Suppressor macrophage treated with lipopolysaccharide for 1 hour (primary cell): ENCODE measurements at regions not wholly inside any gene's neighbourhood (a gene's known extent, or its start where the extent isn't known, plus 50 kb on each side); places are given as distances from the start of the nearest gene placed in this dataset.
"Not testable (repeated sequence)": the region's sequence is repeated elsewhere in the genome, so short reads cannot be mapped to it uniquely, and the experiment has no call there.

Source experiments
- DNase-seq, 3 donors: peaks; one replicate each; pipeline ENCODE4 v3.0.0-alpha.2; 2020 to 2022

DNA sequence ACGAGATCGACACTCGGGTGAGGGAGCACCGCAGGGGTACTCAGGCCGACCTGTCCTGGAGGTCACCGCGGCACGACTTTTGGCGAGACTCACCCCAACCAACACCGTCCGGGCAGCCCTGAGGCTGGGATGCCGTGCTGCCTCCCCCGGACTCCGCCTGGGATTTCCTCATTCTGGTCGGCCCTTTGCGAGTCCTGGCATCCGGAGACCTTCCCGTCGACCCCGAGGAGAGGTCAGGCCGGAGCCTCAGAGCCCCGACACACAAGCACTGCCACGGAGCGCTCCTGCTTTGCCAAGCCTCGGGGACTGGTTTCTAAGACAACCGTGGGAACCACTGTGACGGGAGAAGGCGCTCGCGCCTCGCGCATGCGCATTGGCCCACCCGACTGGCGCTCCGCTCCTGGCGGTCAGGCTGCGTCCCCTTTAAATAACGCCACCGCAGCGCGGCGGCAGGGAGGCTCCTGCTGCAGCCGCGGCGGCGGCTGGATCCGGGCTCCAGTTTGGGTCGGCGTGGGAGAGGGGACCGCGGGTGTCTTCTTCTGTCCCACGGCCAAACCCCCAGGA, 166.4 kb upstream of the ZNF337 start:
- DNase-seq, result peak; percentile 77 to 93 (median 89)

DNA sequence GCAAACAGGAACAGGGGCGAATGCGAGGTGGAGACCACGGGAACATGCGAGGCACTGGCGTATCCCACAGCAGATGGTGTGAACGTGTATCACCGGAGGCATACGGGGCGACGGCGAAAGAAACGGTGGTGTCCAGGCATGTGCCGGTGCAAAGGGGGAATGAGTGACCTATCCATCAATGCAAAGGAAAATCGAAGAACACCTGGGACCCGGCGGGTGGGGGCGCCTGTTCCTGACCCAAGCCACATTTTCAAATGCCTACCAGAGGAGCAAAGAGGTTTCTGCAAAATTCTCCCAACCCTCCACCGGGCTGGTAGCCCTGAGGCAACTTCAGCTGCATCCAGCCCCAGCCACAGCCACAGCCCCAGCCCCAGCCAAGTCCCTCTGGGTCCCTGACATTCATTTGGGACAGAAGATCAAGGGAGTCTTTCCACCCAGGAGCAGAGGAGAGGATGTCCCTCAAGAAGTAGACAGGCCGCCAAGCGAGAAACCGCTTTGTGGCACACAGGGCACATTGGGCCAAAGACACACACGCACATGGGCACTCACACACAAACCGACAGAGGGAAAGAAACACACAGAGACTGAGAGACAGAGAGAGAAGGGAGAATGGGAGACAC, 164.0 kb upstream of the ZNF337 start:
- DNase-seq, result no peak

GRCh38 chr20:25859649-25860530, 163.2 kb upstream of the ZNF337 start:
- peak; percentile 59 to 78 (median 66) for DNase-seq

DNA sequence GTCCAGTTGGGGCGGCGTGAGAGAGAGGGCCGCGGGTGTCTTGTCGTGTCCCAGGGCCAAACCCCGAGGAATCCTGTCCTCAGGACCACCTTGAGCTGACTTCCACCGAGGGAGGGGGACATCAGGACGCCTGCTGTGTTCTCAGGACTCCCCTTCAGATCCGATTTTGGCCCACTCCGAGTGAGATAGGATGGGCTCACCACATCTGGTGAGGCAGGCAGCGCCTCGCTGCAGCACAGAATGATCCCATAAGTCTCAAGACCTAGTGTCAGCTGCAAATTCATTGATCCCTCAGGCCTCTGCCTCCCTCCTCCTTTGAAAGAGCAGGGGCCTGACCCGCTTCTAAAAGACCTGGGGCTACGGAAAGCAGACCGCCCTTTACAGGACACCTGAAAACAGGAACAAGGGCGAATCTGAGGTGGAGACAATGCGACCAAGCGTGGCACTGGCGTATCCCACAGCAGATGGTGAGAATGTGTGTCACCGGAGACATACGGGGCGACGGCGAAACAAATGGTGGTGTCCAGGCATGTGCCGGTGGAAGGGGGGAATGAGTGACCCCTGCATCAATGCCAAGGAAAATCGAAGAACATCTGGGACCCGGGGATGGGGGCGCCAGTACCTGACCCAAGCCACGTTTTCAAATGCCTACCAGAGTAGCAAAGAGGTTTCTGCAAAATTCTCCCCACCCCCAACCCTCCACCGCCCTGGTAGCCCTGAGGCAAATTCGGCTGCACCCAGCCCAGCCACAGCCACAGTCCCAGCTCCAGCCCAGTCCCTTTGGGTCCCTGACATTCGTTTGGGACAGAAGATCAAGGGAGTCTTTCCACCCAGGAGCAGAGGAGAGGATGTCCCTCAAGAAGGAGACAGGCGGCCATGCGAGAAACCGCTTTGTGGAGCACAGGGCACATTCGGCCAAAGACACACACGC, 162.1 kb upstream of the ZNF337 start:
- no peak for DNase-seq

DNA sequence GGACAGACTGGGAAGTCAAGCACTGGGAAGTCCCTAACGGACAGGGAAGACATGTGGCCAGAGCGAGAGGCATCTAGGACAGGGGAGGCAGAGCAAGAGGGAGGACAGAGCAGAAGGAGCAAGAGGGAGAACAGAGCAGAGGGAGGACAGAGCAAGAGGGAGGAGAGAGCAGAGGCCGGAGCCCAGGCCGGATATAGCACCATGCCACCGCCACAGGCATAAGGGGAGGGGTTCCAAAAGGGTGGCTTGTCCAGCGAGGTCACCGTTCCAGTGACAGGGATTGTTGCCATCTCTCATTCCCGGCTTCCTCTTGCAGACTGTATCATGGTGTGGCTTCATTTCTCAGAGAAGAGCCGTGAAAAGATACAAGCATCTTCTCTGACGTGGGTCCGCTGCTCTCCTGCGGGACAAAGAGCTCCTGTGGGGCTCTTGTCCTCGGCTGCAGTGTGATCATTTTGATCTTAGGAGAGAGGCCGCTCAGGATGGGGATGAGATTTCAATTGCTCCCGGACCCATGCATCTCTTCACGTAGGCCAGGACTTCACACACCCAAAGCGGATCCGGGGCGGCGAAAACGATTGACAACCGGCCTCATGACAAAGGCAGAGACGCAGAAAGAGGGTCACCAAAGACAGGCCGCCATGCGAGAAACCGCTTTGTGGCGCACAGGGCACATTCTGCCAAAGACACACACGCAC, 160.6 kb upstream of the ZNF337 start:
- not testable (repeated sequence) for DNase-seq

DNA sequence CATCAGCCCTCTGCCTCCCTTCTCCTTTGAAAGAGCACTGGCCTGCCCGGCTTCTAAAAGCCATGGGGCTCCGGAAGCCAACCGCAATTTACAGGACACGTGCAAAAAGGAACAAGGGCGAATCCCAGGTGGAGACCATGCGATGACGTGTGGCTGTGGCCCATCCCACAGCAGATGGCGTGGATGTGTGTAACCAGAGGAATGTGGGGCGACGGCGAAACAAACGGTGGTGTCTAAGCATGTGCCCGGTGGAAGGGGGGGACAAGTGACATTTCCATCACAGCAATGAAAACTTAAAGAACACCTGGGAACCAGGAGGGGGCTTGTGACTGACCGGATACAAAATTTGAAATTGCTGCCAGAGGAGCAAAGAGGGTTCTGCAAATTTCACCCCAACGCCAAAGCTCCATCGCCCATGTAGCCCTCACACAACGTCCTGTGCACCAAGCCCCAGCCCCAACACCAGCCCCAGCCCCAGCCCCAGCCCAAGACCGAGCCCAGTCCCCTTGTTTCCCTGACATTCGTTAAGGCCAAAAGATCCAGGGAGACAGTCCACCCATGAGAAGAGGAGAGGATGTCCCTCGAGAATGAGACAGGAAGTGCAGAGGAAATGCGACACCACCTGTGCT, 159.7 kb upstream of the ZNF337 start:
- DNase-seq, result no peak

- not testable (repeated sequence) for DNase-seq
Measured at GRCh38 chr20:25855451-25856156, 159.0 kb upstream of the ZNF337 start.

DNA sequence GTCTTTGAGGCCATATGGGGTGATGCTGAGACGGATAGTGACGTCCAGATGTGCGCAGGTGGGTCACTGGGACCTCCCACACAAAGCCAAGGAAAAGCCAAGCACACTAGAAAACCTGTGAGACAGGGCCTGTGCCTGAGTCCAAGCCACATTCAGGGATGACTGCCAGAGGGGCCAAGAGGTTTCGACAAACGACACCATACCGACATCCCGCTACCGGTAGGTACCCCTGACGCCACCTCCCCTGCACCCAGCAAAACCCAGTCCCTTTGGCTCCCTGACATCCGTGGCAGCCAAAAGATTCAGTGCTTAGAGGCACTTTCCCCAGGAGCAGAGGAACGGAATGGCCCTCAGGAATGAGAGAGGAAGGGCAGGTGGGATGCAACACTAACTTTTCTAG, 158.0 kb upstream of the ZNF337 start:
- not testable (repeated sequence) for DNase-seq

- peak; percentile 53 to 87 (median 83) for DNase-seq
Measured at GRCh38 chr20:25853718-25854388, 157.2 kb upstream of the ZNF337 start.

- DNase-seq, result not testable (repeated sequence)
Measured at GRCh38 chr20:25852968-25853717, 156.5 kb upstream of the ZNF337 start.

DNA sequence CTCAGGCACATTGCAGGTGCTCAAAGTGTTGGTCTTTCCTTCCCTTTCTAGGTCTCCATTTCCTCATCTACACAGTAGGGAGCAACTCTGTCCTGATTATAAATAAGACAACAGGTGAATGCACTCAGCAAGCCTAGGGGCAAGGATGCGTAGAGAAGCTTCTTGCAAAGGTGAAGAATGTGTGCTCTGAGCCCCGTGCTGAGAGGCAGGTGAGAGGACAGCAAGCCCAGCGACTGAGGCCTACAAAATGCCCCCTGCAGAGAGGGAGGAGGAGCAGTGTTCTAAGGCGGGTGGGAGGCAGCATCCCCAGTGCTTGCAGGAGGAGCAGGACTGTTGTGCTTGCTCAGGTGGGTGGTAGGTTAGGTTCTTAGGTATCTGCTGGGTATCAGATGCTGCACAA, 153.5 kb upstream of the ZNF337 start:
- not testable (repeated sequence) for DNase-seq

DNA sequence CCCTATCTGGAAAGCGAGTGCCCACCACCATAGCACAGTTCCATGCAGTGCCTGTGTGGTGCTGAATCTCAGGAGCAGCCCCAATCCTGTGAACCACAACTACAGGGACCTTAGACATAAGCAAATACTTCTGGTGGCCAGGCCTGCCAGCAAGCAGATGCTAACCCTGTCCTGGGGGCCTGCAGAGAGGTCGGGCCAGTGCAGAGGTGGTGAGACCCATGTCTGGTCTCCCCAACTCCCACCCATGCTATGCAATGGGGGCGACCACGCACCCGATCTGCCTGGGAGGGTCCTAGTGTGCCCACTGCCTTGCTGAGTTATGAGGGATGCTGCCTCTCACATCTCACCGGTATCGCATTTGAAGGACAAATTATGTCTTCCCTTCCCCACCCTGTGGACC, 151.6 kb upstream of the ZNF337 start:
- no peak for DNase-seq

DNA sequence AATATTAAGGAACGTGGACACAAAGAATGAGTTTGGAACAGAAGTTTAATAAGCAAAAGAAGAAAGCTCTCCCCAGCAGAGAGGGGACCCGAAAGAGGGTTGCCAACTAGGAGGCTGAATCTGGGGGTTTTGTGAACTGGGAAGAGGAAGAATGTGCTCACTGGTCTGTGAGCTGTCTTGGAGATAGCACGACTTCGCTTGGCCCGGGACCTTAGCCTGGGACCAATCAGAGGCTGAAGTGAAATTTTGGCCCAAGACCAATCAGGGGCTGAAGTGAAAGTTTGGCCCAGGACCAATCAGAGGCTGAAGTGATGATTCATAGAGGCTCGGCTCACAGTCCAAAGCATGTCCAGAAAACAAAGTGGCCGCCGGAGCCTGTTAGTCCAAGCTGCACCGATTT, 148.0 kb upstream of the ZNF337 start:
- DNase-seq, result not testable (repeated sequence)

DNA sequence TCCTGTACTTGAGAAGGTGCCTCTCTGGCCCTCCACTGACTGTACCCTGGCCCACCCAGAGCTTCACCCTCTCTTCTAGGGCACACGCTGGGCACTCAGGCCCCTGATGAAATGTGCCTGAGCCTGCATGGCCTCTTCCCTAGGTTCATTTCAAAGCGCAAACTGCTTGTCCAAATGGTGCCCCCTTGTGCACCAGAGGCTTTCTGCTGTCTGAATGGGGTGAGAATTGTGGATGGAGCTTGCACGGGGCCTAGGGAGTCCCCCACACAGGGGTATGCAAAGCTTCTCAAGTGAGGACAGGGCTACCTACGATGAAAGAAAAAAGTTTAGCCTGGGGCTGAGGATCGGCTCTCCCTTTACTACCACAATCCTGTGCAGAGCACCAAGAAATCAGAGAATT, 116.9 kb upstream of the ZNF337 start:
- not testable (repeated sequence) for DNase-seq

GRCh38 chr20:25798174-25798993, 101.7 kb upstream of the ZNF337 start:
- DNase-seq, result not testable (repeated sequence)

DNA sequence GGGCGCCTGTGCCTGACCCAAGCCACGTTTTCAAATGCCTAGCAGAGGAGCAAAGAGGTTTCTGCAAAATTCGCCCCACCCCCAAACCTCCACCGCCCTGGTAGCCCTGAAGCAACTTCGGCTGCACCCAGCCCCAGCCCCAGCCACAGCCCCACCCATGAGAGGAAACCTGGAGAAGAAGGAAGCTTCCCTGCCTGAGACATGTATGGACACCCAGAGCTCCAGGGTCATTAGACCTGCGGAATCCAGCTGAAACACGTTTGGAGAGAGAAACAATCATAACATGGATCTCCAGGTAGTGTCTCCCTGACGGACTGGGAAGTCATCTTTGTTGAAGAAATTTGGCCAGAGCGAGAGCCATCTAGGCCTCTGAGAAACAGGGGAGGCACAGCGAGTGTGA, 100.4 kb upstream of the ZNF337 start:
- not testable (repeated sequence) for DNase-seq

DNA sequence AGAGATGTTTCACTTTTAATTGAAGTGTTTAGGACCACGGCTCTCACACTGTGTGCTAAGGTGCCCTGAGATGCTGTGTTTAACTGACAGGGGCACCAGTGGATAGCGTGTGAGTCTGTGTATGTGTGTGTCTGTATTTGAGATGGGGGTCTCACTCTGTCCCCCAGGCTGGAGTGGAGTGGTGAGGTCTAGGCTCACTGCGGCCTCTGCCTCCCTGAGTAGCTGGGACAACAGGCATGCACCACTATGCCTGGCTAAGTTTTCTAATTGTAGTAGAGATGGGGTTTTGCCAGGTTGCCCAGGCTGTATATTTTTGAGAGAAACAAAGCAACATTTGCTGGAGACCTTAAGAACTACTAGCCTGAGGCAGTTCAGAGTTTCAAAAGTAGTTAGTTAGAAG, 80.6 kb upstream of the ZNF337 start:
- DNase-seq, result not testable (repeated sequence)

- DNase-seq, result not testable (repeated sequence)
Measured at GRCh38 chr20:25774711-25775110, 78.1 kb upstream of the ZNF337 start.

DNA sequence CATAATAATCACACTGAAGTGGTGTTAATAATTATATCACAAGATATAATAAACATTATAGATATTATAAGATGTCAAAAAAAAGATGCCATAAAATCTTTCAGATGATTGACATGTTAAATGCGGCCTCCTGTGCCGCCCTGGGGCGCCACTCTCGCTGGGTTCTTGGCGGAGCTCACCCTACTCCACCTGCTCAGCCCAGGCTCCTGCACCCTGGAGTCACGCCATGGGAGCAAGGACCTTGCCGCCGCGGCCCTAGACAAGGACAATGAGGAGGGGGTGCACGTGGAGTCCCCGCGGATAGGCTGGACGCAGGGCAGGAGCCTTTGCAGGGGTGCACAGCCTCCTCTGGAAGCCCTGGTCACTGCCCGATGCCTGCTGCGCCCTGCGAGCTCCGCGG, 77.5 kb upstream of the ZNF337 start:
- not testable (repeated sequence) for DNase-seq
